Adrenal gland (tissue), 5 donors: ENCODE measurements at regions not wholly inside any gene's neighbourhood (a gene's known extent, or its start where the extent isn't known, plus 50 kb on each side); places are given as distances from the start of the nearest gene placed in this dataset.

Source experiments
- CTCF ChIP-seq, 6 experiments: fragments of 450-650 bp in 4 of 6; fragments of 200-600 bp in 2 of 6; sonication (generic) in 1 of 6; IDR thresholded peaks; 1 replicate in 5 of 6; 2 replicates in 1 of 6; pipeline versions ENCODE4 v1.5.1 to v1.8.0; 2016 to 2021; ENCODE audit warnings: antibody characterized with exemption in 6 of 6, mild to moderate bottlenecking in 2 of 6, moderate library complexity in 1 of 6
- POLR2A ChIP-seq, 2 donors: fragments of 450-650 bp; IDR thresholded peaks; one replicate each; pipeline ENCODE4 v1.6.1; 2017; ENCODE audit warnings: antibody characterized with exemption in 2 of 2, mild to moderate bottlenecking in 2 of 2, moderate library complexity in 1 of 2
- donor health status: DM: no; HTN: no; CAD: no.

GRCh38 chr3:124133366-124133940, 141.5 kb upstream of the ROPN1 start:
- TF ChIP-seq POLR2A (IDR thresholded peaks at IDR 0.05) = no peak
- TF ChIP-seq CTCF (IDR thresholded peaks at IDR 0.05) = no peak
